ENCODE measurements at regions not wholly inside any gene's neighbourhood (a gene's known extent, or its start where the extent isn't known, plus 50 kb on each side); places are given as distances from the start of the nearest gene placed in this dataset.

GRCh38 chr1:30386156-30386926, 337.0 kb downstream of the MATN1 start:
- H3K4me3 ChIP-seq (ENCODE audit: low read length in 2 of 2): no peak overlapping the region
- no peak overlapping the region for H3K27ac ChIP-seq (ENCODE audit: low read depth in 2 of 2, low read length in 2 of 2)
- H3K4me1 ChIP-seq (ENCODE audit: control insufficient read depth in 2 of 2, insufficient read depth in 2 of 2, low read length in 2 of 2): no peaks in the 10 kb centered on the region
- no peaks in the 10 kb centered on the region for H3K9me3 ChIP-seq (ENCODE audit: control insufficient read depth in 2 of 2, low read length in 2 of 2)
- no peak overlapping the region for H3K9ac ChIP-seq (ENCODE audit: low read depth in 1 of 2, low read length in 2 of 2)
- H3K36me3 ChIP-seq (ENCODE audit: control insufficient read depth in 2 of 2, insufficient read depth in 2 of 2, low read length in 2 of 2): no peaks in the 10 kb centered on the region
- H3K27me3 ChIP-seq (ENCODE audit: control insufficient read depth in 2 of 2, insufficient read depth in 2 of 2, low read length in 2 of 2): peaks cover 10 to 13% of the 10 kb centered on the region in 2 donors

GRCh38 chr1:30385246-30385995, 338.0 kb downstream of the MATN1 start:
- H3K9ac ChIP-seq (ENCODE audit: low read depth in 1 of 2, low read length in 2 of 2): no peak overlapping the region
- no peaks in the 10 kb centered on the region for H3K4me1 ChIP-seq (ENCODE audit: control insufficient read depth in 2 of 2, insufficient read depth in 2 of 2, low read length in 2 of 2)
- no peaks in the 10 kb centered on the region for H3K36me3 ChIP-seq (ENCODE audit: control insufficient read depth in 2 of 2, insufficient read depth in 2 of 2, low read length in 2 of 2)
- no peaks in the 10 kb centered on the region for H3K9me3 ChIP-seq (ENCODE audit: control insufficient read depth in 2 of 2, low read length in 2 of 2)
- H3K4me3 ChIP-seq (ENCODE audit: low read length in 2 of 2): no peak overlapping the region
- peaks cover 6 to 9% of the 10 kb centered on the region in 2 donors for H3K27me3 ChIP-seq (ENCODE audit: control insufficient read depth in 2 of 2, insufficient read depth in 2 of 2, low read length in 2 of 2)
- no peak overlapping the region for H3K27ac ChIP-seq (ENCODE audit: low read depth in 2 of 2, low read length in 2 of 2)

DNA sequence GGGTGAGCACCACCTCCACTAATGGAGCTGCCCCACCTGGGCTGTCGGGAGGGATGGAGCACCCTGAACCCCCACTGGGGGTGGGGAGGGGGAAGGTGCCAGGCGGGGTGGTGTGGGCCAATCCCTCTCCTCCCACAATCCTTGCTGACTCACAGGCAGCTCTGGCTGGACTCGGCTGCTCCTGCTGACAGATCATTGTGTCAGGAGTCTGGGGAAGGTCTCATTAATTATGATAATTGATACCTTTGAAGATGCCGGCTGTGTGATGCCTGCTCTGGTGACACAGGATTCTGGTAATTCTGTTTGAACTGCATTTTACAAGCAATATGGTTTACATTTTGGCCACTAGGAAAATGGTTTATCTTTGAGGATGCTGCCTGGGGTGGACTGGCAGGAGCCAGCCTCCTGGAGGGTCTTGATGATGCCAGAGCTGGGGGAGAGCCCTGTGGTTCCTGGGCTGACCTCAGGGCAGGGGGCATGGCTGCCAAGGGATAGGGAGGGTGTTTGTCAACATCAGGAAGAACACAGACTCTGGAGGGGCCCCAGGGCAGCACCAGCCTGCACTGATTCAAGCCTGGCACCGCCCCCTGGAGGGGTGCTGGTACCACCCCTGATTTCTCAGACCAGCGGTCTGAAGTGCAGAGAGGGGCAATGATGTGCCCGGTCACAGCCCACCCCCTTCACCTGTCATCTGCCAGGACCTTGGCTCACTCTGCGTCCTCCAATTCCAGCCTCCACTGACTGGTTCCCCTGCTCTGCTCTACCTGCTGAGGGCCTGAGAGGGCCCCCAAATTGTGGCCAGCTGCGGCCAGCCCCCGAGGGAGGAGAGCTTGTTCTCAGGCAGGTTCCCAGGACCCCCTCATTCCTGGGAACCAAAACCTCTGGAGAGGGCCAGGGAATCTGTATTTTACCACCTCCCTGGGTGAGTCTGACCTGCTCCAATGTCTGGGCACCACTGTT, 338.8 kb downstream of the MATN1 start:
- Histone ChIP-seq H3K27ac (ENCODE audit: low read depth in 2 of 2, low read length in 2 of 2) (no peak overlapping the region), H3K36me3 (ENCODE audit: control insufficient read depth in 2 of 2, insufficient read depth in 2 of 2, low read length in 2 of 2) (no peaks in the 10 kb centered on the region), H3K9me3 (ENCODE audit: control insufficient read depth in 2 of 2, low read length in 2 of 2) (no peaks in the 10 kb centered on the region), H3K9ac (ENCODE audit: low read depth in 1 of 2, low read length in 2 of 2) (no peak overlapping the region), H3K4me3 (ENCODE audit: low read length in 2 of 2) (no peak overlapping the region), H3K4me1 (ENCODE audit: control insufficient read depth in 2 of 2, insufficient read depth in 2 of 2, low read length in 2 of 2) (no peaks in the 10 kb centered on the region), H3K27me3 (ENCODE audit: control insufficient read depth in 2 of 2, insufficient read depth in 2 of 2, low read length in 2 of 2) (peaks cover 2 to 6% of the 10 kb centered on the region in 2 donors)

- no peak overlapping the region for H3K27ac ChIP-seq (ENCODE audit: low read depth in 2 of 2, low read length in 2 of 2)
- no peaks in the 10 kb centered on the region for H3K9me3 ChIP-seq (ENCODE audit: control insufficient read depth in 2 of 2, low read length in 2 of 2)
- peaks cover 2 to 6% of the 10 kb centered on the region in 2 donors for H3K27me3 ChIP-seq (ENCODE audit: control insufficient read depth in 2 of 2, insufficient read depth in 2 of 2, low read length in 2 of 2)
- no peak overlapping the region for H3K9ac ChIP-seq (ENCODE audit: low read depth in 1 of 2, low read length in 2 of 2)
- no peak overlapping the region for H3K4me3 ChIP-seq (ENCODE audit: low read length in 2 of 2)
- H3K4me1 ChIP-seq (ENCODE audit: control insufficient read depth in 2 of 2, insufficient read depth in 2 of 2, low read length in 2 of 2): no peaks in the 10 kb centered on the region
- H3K36me3 ChIP-seq (ENCODE audit: control insufficient read depth in 2 of 2, insufficient read depth in 2 of 2, low read length in 2 of 2): no peaks in the 10 kb centered on the region
Observed at GRCh38 chr1:30383221-30383711, 340.1 kb downstream of the MATN1 start.

- H3K27ac ChIP-seq (ENCODE audit: low read depth in 2 of 2, low read length in 2 of 2): no peak overlapping the region
- no peak overlapping the region for H3K9ac ChIP-seq (ENCODE audit: low read depth in 1 of 2, low read length in 2 of 2)
- H3K36me3 ChIP-seq (ENCODE audit: control insufficient read depth in 2 of 2, insufficient read depth in 2 of 2, low read length in 2 of 2): no peaks in the 10 kb centered on the region
- no peaks in the 10 kb centered on the region for H3K4me1 ChIP-seq (ENCODE audit: control insufficient read depth in 2 of 2, insufficient read depth in 2 of 2, low read length in 2 of 2)
- no peak overlapping the region for H3K4me3 ChIP-seq (ENCODE audit: low read length in 2 of 2)
- no peaks in the 10 kb centered on the region for H3K9me3 ChIP-seq (ENCODE audit: control insufficient read depth in 2 of 2, low read length in 2 of 2)
- H3K27me3 ChIP-seq (ENCODE audit: control insufficient read depth in 2 of 2, insufficient read depth in 2 of 2, low read length in 2 of 2): peaks cover 0 to 6% of the 10 kb centered on the region in 2 donors
Observed at GRCh38 chr1:30382496-30382895, 340.9 kb downstream of the MATN1 start.

- Histone ChIP-seq H3K4me1 (ENCODE audit: control insufficient read depth in 2 of 2, insufficient read depth in 2 of 2, low read length in 2 of 2) (no peaks in the 10 kb centered on the region), H3K27ac (ENCODE audit: low read depth in 2 of 2, low read length in 2 of 2) (no peak overlapping the region), H3K27me3 (ENCODE audit: control insufficient read depth in 2 of 2, insufficient read depth in 2 of 2, low read length in 2 of 2) (peaks cover 0 to 6% of the 10 kb centered on the region in 2 donors), H3K4me3 (ENCODE audit: low read length in 2 of 2) (no peak overlapping the region), H3K36me3 (ENCODE audit: control insufficient read depth in 2 of 2, insufficient read depth in 2 of 2, low read length in 2 of 2) (no peaks in the 10 kb centered on the region), H3K9ac (ENCODE audit: low read depth in 1 of 2, low read length in 2 of 2) (no peak overlapping the region), H3K9me3 (ENCODE audit: control insufficient read depth in 2 of 2, low read length in 2 of 2) (no peaks in the 10 kb centered on the region)
Observed at GRCh38 chr1:30381671-30382365, 341.6 kb downstream of the MATN1 start.

DNA sequence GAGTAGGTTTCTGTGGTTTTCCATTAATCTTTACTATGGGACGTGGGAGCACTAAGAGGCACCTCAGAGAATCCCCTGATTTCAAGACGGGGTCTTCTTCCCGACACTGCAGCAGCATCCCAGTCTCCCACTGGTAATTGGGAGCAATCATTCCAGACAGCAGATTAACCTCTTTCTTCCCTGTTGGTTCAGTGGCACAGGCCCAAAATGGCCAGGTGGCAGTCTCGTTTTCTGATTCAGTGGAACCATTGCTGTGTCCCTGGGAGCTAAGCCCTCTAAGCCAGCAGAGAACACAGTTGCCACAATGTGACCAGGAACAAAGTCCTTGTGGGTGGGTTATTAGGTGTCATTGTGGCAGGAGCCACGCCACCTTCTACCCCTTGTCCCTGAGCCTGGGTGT, 342.1 kb downstream of the MATN1 start:
- H3K9me3 ChIP-seq (ENCODE audit: control insufficient read depth in 2 of 2, low read length in 2 of 2): no peaks in the 10 kb centered on the region
- peaks cover 0 to 7% of the 10 kb centered on the region in 2 donors for H3K27me3 ChIP-seq (ENCODE audit: control insufficient read depth in 2 of 2, insufficient read depth in 2 of 2, low read length in 2 of 2)
- H3K9ac ChIP-seq (ENCODE audit: low read depth in 1 of 2, low read length in 2 of 2): no peak overlapping the region
- H3K4me3 ChIP-seq (ENCODE audit: low read length in 2 of 2): no peak overlapping the region
- no peaks in the 10 kb centered on the region for H3K4me1 ChIP-seq (ENCODE audit: control insufficient read depth in 2 of 2, insufficient read depth in 2 of 2, low read length in 2 of 2)
- H3K27ac ChIP-seq (ENCODE audit: low read depth in 2 of 2, low read length in 2 of 2): no peak overlapping the region
- H3K36me3 ChIP-seq (ENCODE audit: control insufficient read depth in 2 of 2, insufficient read depth in 2 of 2, low read length in 2 of 2): no peaks in the 10 kb centered on the region

GRCh38 chr1:30380625-30380984, 342.8 kb downstream of the MATN1 start:
- H3K36me3 ChIP-seq (ENCODE audit: control insufficient read depth in 2 of 2, insufficient read depth in 2 of 2, low read length in 2 of 2): no peaks in the 10 kb centered on the region
- H3K4me1 ChIP-seq (ENCODE audit: control insufficient read depth in 2 of 2, insufficient read depth in 2 of 2, low read length in 2 of 2): no peaks in the 10 kb centered on the region
- no peak overlapping the region for H3K27ac ChIP-seq (ENCODE audit: low read depth in 2 of 2, low read length in 2 of 2)
- H3K9me3 ChIP-seq (ENCODE audit: control insufficient read depth in 2 of 2, low read length in 2 of 2): no peaks in the 10 kb centered on the region
- H3K9ac ChIP-seq (ENCODE audit: low read depth in 1 of 2, low read length in 2 of 2): no peak overlapping the region
- peaks cover 0 to 7% of the 10 kb centered on the region in 2 donors for H3K27me3 ChIP-seq (ENCODE audit: control insufficient read depth in 2 of 2, insufficient read depth in 2 of 2, low read length in 2 of 2)
- H3K4me3 ChIP-seq (ENCODE audit: low read length in 2 of 2): no peak overlapping the region

DNA sequence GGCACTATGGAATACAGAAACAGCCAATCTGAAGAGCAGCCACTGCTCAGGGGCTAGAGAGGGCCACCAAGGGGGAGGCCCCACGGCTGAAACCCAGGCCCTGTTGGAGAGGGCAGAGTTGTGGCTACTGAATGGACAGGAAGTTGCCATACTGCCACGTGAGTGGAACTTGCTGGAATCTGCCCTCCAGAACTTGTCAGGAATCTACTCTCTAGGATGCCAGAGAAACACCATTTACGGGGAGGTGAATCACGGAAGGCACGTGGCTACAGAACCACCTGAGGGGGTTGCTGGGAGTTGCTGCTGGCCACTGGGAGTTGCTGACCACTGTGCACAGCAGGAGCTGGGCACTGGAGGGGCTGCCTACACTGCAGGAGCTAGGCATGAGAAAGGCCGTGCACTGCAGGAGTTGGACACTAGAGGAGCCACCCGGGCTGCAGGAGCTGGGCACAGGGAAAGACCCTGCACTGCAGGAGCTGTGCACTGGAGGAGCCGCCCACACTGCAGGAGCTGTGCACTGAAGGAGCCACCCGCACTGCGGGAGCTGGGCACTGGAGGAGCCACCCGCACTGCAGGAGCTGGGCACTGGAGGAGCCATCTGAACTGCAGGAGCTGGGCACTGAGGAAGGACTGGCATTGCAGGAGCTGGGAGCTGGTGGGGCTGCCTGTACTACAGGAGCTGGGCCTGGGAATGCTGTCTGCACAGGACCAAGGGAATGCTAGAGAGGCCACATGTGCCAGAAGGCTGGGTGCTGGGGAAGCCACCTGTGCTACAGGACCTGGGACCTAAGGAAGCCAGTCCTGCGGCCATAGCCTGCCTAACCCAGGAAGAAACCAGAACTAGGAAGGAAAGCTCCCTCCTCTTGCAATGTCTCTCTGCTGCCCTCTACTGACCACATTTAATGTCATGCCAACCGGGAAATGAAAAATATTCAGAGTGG, 343.4 kb downstream of the MATN1 start:
- peaks cover 0 to 7% of the 10 kb centered on the region in 2 donors for H3K27me3 ChIP-seq (ENCODE audit: control insufficient read depth in 2 of 2, insufficient read depth in 2 of 2, low read length in 2 of 2)
- no peaks in the 10 kb centered on the region for H3K36me3 ChIP-seq (ENCODE audit: control insufficient read depth in 2 of 2, insufficient read depth in 2 of 2, low read length in 2 of 2)
- H3K4me3 ChIP-seq (ENCODE audit: low read length in 2 of 2): no peak overlapping the region
- no peak overlapping the region for H3K27ac ChIP-seq (ENCODE audit: low read depth in 2 of 2, low read length in 2 of 2)
- no peak overlapping the region for H3K9ac ChIP-seq (ENCODE audit: low read depth in 1 of 2, low read length in 2 of 2)
- no peaks in the 10 kb centered on the region for H3K9me3 ChIP-seq (ENCODE audit: control insufficient read depth in 2 of 2, low read length in 2 of 2)
- H3K4me1 ChIP-seq (ENCODE audit: control insufficient read depth in 2 of 2, insufficient read depth in 2 of 2, low read length in 2 of 2): no peaks in the 10 kb centered on the region

Data from mucosa of rectum (tissue), 2 donors.